D721Med (cell line): ENCODE measurements at regions not wholly inside any gene's neighbourhood (a gene's known extent, or its start where the extent isn't known, plus 50 kb on each side); places are given as distances from the start of the nearest gene placed in this dataset.

ENCODE experiments used
- DNase-seq: peaks from one replicate; pipeline ENCODE4 v3.0.0; 2011; ENCODE audit warnings: low spot score; ENCODE audit not compliant: insufficient read length
- FAIRE-seq: peaks from 2 replicates; lab custom pipeline; 2011; peaks lifted over from hg19 to GRCh38; lab: Jason Lieb, UNC
- TF ChIP-seq, protein P1 (sequence below): IDR thresholded peaks from 2 replicates; pipeline ENCODE4 v1.5.1; 2012; ENCODE audit warnings: mild to moderate bottlenecking, control low read depth; ENCODE audit not compliant: insufficient read depth; ENCODE audit errors: missing control alignments

DNA sequence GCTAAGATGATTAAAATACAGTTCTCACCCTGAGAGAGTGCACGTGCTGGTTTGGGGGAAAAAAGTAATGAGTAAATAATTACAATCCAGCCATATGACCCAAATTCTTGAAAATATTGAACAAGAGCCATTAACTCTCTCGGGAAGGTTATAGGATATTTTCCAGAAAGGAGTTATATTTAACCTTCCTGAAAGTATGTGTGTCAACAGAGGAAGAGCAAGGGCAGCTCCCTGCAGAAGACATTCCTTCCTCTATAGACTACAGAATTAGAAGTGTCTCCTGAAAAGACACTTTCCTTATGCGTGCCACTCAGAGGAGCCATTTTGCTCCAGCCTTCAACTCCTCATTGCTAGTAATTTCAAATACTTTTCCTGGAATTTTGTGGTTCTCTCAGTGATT, 648.7 kb downstream of the USP25 start:
- TF ChIP-seq, protein P1, sequence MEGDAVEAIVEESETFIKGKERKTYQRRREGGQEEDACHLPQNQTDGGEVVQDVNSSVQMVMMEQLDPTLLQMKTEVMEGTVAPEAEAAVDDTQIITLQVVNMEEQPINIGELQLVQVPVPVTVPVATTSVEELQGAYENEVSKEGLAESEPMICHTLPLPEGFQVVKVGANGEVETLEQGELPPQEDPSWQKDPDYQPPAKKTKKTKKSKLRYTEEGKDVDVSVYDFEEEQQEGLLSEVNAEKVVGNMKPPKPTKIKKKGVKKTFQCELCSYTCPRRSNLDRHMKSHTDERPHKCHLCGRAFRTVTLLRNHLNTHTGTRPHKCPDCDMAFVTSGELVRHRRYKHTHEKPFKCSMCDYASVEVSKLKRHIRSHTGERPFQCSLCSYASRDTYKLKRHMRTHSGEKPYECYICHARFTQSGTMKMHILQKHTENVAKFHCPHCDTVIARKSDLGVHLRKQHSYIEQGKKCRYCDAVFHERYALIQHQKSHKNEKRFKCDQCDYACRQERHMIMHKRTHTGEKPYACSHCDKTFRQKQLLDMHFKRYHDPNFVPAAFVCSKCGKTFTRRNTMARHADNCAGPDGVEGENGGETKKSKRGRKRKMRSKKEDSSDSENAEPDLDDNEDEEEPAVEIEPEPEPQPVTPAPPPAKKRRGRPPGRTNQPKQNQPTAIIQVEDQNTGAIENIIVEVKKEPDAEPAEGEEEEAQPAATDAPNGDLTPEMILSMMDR, result no peak
- FAIRE-seq (no peak), DNase-seq (no peak)

DNA sequence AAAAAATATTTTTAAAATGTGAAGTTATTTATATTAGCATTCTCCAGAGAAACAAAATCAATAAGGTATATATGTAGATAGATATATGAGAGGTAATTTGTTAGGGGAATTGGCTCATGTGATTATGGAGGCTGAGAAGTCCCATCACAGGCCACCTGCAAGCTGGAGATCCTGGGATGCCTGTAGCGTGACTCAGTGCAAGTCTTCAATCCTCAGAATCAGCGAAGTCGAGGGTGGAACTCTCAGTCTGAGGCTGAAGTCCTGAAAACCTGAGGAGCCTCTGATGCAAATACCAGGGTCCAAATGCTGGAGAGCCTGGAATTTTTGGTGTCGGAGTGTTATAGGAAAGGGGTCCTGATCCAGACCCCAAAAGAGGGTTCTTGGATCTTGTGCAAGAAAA, 658.5 kb downstream of the USP25 start:
- TF ChIP-seq, protein P1, result no peak
- DNase-seq, result no peak
- FAIRE-seq, result no peak

DNA sequence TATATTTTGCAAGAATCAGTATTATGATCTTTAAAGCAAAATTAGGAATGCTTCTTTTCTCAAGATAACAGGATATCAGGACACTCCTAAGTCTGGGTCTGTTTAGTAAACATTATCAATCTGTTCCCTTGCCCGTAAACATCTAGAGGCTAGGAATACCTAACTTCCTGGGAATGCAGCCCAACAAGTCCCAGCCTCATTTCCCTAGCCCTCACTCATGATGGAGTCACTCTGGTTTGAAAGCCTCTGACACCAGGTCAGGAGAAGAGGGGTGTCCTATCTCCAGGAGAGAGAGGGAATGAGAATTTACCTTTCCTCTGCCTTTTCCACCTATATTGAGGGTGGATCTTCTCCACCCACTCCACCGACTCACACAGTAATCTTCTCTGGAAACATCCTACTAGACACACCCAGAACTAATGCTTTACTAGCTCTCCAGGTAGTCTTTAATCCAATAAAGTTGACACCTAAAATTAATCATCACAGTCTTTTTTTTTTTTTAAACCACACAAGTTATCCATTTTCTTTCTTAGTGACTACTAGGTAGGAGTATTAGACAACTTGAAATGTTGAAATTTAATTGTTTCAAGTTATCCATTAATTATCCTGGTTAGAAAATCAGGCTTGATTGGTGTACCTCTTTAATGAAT, 659.3 kb downstream of the USP25 start:
- DNase-seq (no peak), FAIRE-seq (no peak)
- TF ChIP-seq, protein P1, result no peak

DNA sequence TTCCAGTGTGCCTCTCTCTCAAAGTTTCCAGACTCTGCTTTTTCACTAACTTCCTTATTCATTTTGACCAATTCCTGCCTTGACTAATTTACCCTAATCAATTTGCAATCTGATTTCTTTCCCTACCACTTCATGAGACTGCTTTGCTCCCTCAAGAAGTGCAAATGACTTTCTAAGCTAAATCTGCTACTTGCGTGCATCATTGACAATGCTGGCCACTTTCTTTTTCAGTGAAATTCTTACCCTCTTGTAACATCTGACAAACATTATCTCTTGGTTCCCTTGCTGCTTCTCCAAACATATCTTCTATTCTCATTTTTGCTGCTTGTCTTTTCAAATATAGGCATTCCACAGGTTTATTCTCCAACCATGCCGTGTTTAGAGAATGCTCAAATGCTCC, 659.9 kb downstream of the USP25 start:
- TF ChIP-seq, protein P1, result no peak
- FAIRE-seq, result no peak
- no peak for DNase-seq

DNA sequence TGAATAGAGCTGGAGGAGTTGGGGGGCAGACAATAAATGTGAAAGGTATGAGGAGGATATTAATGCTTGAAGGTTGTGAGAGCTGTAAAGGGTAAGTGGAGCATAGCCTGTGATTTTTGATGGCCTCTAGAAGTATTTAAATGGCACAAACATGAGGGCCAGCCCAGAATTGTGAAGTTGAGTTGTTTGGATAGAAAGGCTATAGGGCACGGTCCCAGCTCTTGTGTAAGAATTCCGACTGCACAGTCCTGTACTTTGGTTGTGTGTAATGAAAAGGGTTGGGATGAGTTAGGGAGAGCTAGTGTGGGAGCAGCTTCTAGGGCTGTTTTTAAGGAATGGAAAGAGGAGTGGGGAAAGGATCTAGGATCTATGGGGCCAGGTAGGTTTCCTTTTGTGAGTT, 665.5 kb downstream of the USP25 start:
- FAIRE-seq (no peak), DNase-seq (no peak)
- TF ChIP-seq, protein P1, result no peak

DNA sequence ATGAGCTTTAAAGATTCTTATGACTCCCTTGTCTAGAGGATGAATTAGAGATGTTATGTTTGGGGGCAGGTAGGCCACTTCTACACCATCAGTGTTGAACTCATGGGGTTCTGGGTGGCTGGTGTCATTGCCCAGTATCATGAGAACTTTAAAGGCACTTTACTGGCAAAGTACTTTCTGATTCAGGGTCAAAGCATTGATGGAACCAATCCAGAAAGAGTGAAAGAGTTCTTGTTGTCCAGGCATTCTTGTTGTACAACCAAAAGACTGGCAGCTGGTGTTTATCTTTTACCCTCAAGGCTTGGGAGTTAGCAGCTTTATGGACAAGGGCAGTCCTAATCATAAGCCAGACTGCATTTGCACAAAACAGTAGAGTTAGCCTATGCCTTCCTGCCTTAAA, 673.0 kb downstream of the USP25 start:
- TF ChIP-seq, protein P1, result no peak
- DNase-seq, result no peak
- no peak for FAIRE-seq

DNA sequence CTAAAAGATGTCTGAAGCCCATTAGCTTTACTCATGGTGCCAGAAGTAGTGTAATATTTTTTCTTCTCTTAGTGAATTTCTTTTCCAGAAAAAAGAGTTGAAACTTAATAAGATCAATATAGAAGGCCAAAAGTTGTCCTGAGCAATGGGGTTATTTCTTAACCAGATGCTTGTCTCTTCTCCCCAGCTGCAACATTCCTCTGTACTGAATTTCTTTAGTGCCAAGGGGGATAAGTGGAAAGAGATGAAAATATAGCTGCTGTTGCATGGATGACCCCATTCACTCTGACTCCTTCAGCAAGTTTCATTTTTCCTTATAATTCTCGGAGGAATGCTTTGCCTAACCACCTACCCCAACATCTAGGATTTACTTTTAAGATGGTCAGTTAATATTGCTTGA, 675.0 kb downstream of the USP25 start:
- no peak for DNase-seq
- TF ChIP-seq, protein P1, result no peak
- FAIRE-seq, result no peak
